ENCODE measurements at regions not wholly inside any gene's neighbourhood (a gene's known extent, or its start where the extent isn't known, plus 50 kb on each side); places are given as distances from the start of the nearest gene placed in this dataset.

GRCh38 chr3:102092617-102093466 is 243.5 kb downstream of the NFKBIZ start (continued):
- TF ChIP-seq PRDM2 (tag by site-specific recombination; IDR thresholded peaks at IDR 0.05; ENCODE audit: borderline replicate concordance) (no peak), ZNF830 (tag by site-specific recombination; IDR thresholded peaks at IDR 0.05; ENCODE audit: low read depth) (no peak), TCF7L2 (IDR thresholded peaks at IDR 0.05; ENCODE audit: borderline replicate concordance, low read depth, low read length) (no peak), ZNF146 (tag by site-specific recombination; IDR thresholded peaks at IDR 0.05) (no peak), ZNF776 (tag by site-specific recombination; IDR thresholded peaks at IDR 0.05; ENCODE audit: borderline replicate concordance) (no peak), ZNF184 (tag by site-specific recombination; IDR thresholded peaks at IDR 0.05) (no peak), ZNF24 (tag by site-specific recombination; IDR thresholded peaks at IDR 0.05) (no peak), ZNF692 (tag by site-specific recombination; IDR thresholded peaks at IDR 0.05) (0 out of 2 replicates have a peak, but pooled peaks have one; percentile 41), PRDM6 (tag by site-specific recombination; IDR thresholded peaks at IDR 0.05) (0 out of 2 replicates have a peak, but pooled peaks have one; percentile 6), ZNF488 (tag by site-specific recombination; IDR thresholded peaks at IDR 0.05) (no peak), ZNF621 (tag by site-specific recombination; IDR thresholded peaks at IDR 0.05) (no peak), PATZ1 (tag by site-specific recombination; IDR thresholded peaks at IDR 0.05) (no peak), ZBTB11 (tag by site-specific recombination; conservative IDR thresholded peaks at IDR 0.05; ENCODE audit: low read depth) (no peak), ZNF324 (tag by site-specific recombination; IDR thresholded peaks at IDR 0.05) (no peak), ZNF362 (tag by site-specific recombination; IDR thresholded peaks at IDR 0.05) (peak; percentile 65; the same call in 1 of the 2 replicates), ZNF76 (tag by site-specific recombination; IDR thresholded peaks at IDR 0.05; ENCODE audit: borderline replicate concordance, low read depth) (no peak), ZNF155 (tag by site-specific recombination; IDR thresholded peaks at IDR 0.05) (no peak), ZNF843 (tag by site-specific recombination; IDR thresholded peaks at IDR 0.05) (no peak), KLF17 (tag by site-specific recombination; IDR thresholded peaks at IDR 0.05) (no peak), SP7 (tag by site-specific recombination; IDR thresholded peaks at IDR 0.05) (peak; percentile 33; the same call in 1 of the 2 replicates)

Measured in HEK293 (cell line).